RWPE1 (cell line): ENCODE measurements at regions not wholly inside any gene's neighbourhood (a gene's known extent, or its start where the extent isn't known, plus 50 kb on each side); places are given as distances from the start of the nearest gene placed in this dataset.

Source experiments
- CTCF ChIA-PET: fragments of 350-600 bp; sonication (Branson Sonifier 250); formaldehyde crosslinking; extraction: SDS; loops from one replicate; lab custom pipeline; 2021; lab: Yijun Ruan, JAX
- POLR2A ChIA-PET: fragments of 400-600 bp; formaldehyde crosslinking; extraction: SDS; loops from one replicate; lab custom pipeline; 2020; ENCODE audit warnings: antibody characterized with exemption; ENCODE audit not compliant: low non-redundant PET; lab: Yijun Ruan, JAX
- DNase-seq: peaks from one replicate; pipeline ENCODE4 v3.0.0; 2012; ENCODE audit warnings: low spot score
- H3K27ac ChIP-seq: fragments of 450-650 bp; 2 replicates; pipeline ENCODE4 v1.5.1; 2017
- CTCF ChIP-seq: fragments of 450-650 bp; conservative IDR thresholded peaks from 2 replicates; pipeline ENCODE4 v1.5.1; 2017; ENCODE audit warnings: low read depth, mild to moderate bottlenecking

GRCh38 chrX:10045327-10046000 lies 78.3 kb downstream of the CLDN34 start:
- DNase-seq = no peak
- H3K27ac ChIP-seq = peak overlapping the region; percentile 71
- ChIA-PET CTCF (no interaction called here), POLR2A (no interaction called here)
- TF ChIP-seq CTCF = no peak

- CTCF ChIA-PET = no interaction called here
- DNase-seq = no peak
- no peak for TF ChIP-seq CTCF
- no peak overlapping the region for H3K27ac ChIP-seq
- POLR2A ChIA-PET = no interaction called here
These were observed 80.0 kb downstream of the CLDN34 start for GRCh38 chrX:10047133-10047532.

- POLR2A ChIA-PET = no interaction called here
- H3K27ac ChIP-seq = no peak overlapping the region
- no peak for TF ChIP-seq CTCF
- no peak for DNase-seq
- CTCF ChIA-PET = no interaction called here
These were observed 80.5 kb downstream of the CLDN34 start for GRCh38 chrX:10047631-10048030.

GRCh38 chrX:10048076-10048475 lies 80.9 kb downstream of the CLDN34 start:
- ChIA-PET POLR2A (no interaction called here), CTCF (no interaction called here)
- DNase-seq = no peak
- no peak overlapping the region for H3K27ac ChIP-seq
- TF ChIP-seq CTCF = no peak

GRCh38 chrX:10048707-10049106 lies 81.5 kb downstream of the CLDN34 start:
- POLR2A ChIA-PET = no interaction called here
- CTCF ChIA-PET = no interaction called here
- DNase-seq = no peak
- no peak overlapping the region for H3K27ac ChIP-seq
- TF ChIP-seq CTCF = no peak

- TF ChIP-seq CTCF = no peak
- DNase-seq = no peak
- CTCF ChIA-PET = no interaction called here
- POLR2A ChIA-PET = no interaction called here
- no peak overlapping the region for H3K27ac ChIP-seq
These were observed 82.1 kb downstream of the CLDN34 start for GRCh38 chrX:10049236-10049635.
